Activated CD4-positive, alpha-beta T cell treated with anti-CD3 and anti-CD28 coated beads, Interleukin-2, amount 10 ng/mL, durations not matched to agents 24 days and 14 days (primary cell): ENCODE measurements at regions not wholly inside any gene's neighbourhood (a gene's known extent, or its start where the extent isn't known, plus 50 kb on each side); places are given as distances from the start of the nearest gene placed in this dataset.

ENCODE experiments used
- DNase-seq: peaks from one replicate; pipeline ENCODE4 v3.0.0; 2022
- H3K27ac Mint-ChIP-seq: one replicate; pipeline ENCODE4 v1.8.0; 2022; ENCODE audit warnings: mild to moderate bottlenecking, mixed read lengths
- H3K27me3 Mint-ChIP-seq: one replicate; pipeline ENCODE4 v1.8.0; 2022; ENCODE audit warnings: mixed read lengths
- H3K36me3 Mint-ChIP-seq: one replicate; pipeline ENCODE4 v1.8.0; 2022; ENCODE audit warnings: low read depth, mild to moderate bottlenecking, mixed read lengths
- H3K4me1 Mint-ChIP-seq: one replicate; pipeline ENCODE4 v1.8.0; 2021; ENCODE audit warnings: mixed read lengths
- H3K4me3 Mint-ChIP-seq: one replicate; pipeline ENCODE4 v1.8.0; 2022; ENCODE audit warnings: mild to moderate bottlenecking, moderate library complexity, mixed read lengths
- H3K9me3 Mint-ChIP-seq: one replicate; pipeline ENCODE4 v1.8.0; 2021; ENCODE audit warnings: mixed read lengths
- intact Hi-C: fragments of 100-400 bp; cut with micrococcal nuclease; formaldehyde crosslinking; loops from one replicate; pipeline ENCODE4 v1.15.1; 2023

GRCh38 chr1:82600314-82600713 lies 799.6 kb downstream of the ADGRL2 start:
- intact Hi-C loops: no loop called here
- H3K9me3 Mint-ChIP-seq: no peaks in the 10 kb centered on the region
- peaks cover 4% of the 10 kb centered on the region for H3K4me1 Mint-ChIP-seq
- no peaks in the 10 kb centered on the region for H3K27me3 Mint-ChIP-seq
- no peak overlapping the region for H3K4me3 Mint-ChIP-seq
- DNase-seq: no peak
- H3K36me3 Mint-ChIP-seq: no peaks in the 10 kb centered on the region
- no peak overlapping the region for H3K27ac Mint-ChIP-seq

GRCh38 chr1:82598812-82599211 lies 798.1 kb downstream of the ADGRL2 start:
- DNase-seq: no peak
- Mint-ChIP-seq H3K27ac (no peak overlapping the region), H3K4me1 (peaks cover 4% of the 10 kb centered on the region), H3K9me3 (no peaks in the 10 kb centered on the region), H3K36me3 (no peaks in the 10 kb centered on the region), H3K27me3 (no peaks in the 10 kb centered on the region), H3K4me3 (no peak overlapping the region)
- intact Hi-C loops: no loop called here

GRCh38 chr1:82598337-82598736 lies 797.6 kb downstream of the ADGRL2 start:
- Mint-ChIP-seq H3K36me3 (no peaks in the 10 kb centered on the region), H3K4me3 (no peak overlapping the region), H3K27ac (no peak overlapping the region), H3K9me3 (no peaks in the 10 kb centered on the region), H3K4me1 (peaks cover 4% of the 10 kb centered on the region), H3K27me3 (no peaks in the 10 kb centered on the region)
- no peak for DNase-seq
- intact Hi-C loops: no loop called here

GRCh38 chr1:82597649-82598048 lies 796.9 kb downstream of the ADGRL2 start:
- DNase-seq: no peak
- intact Hi-C loops: no loop called here
- Mint-ChIP-seq H3K27me3 (no peaks in the 10 kb centered on the region), H3K4me3 (no peak overlapping the region), H3K27ac (no peak overlapping the region), H3K9me3 (no peaks in the 10 kb centered on the region), H3K36me3 (no peaks in the 10 kb centered on the region), H3K4me1 (peaks cover 4% of the 10 kb centered on the region)

- Mint-ChIP-seq H3K4me1 (peaks cover 4% of the 10 kb centered on the region), H3K9me3 (no peaks in the 10 kb centered on the region), H3K36me3 (no peaks in the 10 kb centered on the region), H3K27me3 (no peaks in the 10 kb centered on the region), H3K4me3 (no peak overlapping the region), H3K27ac (no peak overlapping the region)
- no peak for DNase-seq
- intact Hi-C loops: no loop called here
Measured at GRCh38 chr1:82597141-82597540, 796.4 kb downstream of the ADGRL2 start.

GRCh38 chr1:82593561-82593960 lies 792.8 kb downstream of the ADGRL2 start:
- no peak for DNase-seq
- H3K27ac Mint-ChIP-seq: no peak overlapping the region
- H3K27me3 Mint-ChIP-seq: no peaks in the 10 kb centered on the region
- no peaks in the 10 kb centered on the region for H3K9me3 Mint-ChIP-seq
- H3K4me3 Mint-ChIP-seq: no peak overlapping the region
- intact Hi-C loops: no loop called here
- no peaks in the 10 kb centered on the region for H3K4me1 Mint-ChIP-seq
- no peaks in the 10 kb centered on the region for H3K36me3 Mint-ChIP-seq

- no peaks in the 10 kb centered on the region for H3K4me1 Mint-ChIP-seq
- H3K36me3 Mint-ChIP-seq: no peaks in the 10 kb centered on the region
- intact Hi-C loops: no loop called here
- H3K4me3 Mint-ChIP-seq: no peak overlapping the region
- no peaks in the 10 kb centered on the region for H3K9me3 Mint-ChIP-seq
- H3K27ac Mint-ChIP-seq: no peak overlapping the region
- DNase-seq: no peak
- no peaks in the 10 kb centered on the region for H3K27me3 Mint-ChIP-seq
Measured at GRCh38 chr1:82589588-82589987, 788.9 kb downstream of the ADGRL2 start.

- H3K27me3 Mint-ChIP-seq: no peaks in the 10 kb centered on the region
- no peaks in the 10 kb centered on the region for H3K4me1 Mint-ChIP-seq
- H3K9me3 Mint-ChIP-seq: no peaks in the 10 kb centered on the region
- DNase-seq: no peak
- H3K4me3 Mint-ChIP-seq: no peak overlapping the region
- intact Hi-C loops: no loop called here
- no peak overlapping the region for H3K27ac Mint-ChIP-seq
- no peaks in the 10 kb centered on the region for H3K36me3 Mint-ChIP-seq
Measured at GRCh38 chr1:82587371-82587770, 786.6 kb downstream of the ADGRL2 start.

- H3K27me3 Mint-ChIP-seq: no peaks in the 10 kb centered on the region
- H3K36me3 Mint-ChIP-seq: no peaks in the 10 kb centered on the region
- H3K4me1 Mint-ChIP-seq: no peaks in the 10 kb centered on the region
- no peak overlapping the region for H3K4me3 Mint-ChIP-seq
- intact Hi-C loops: no loop called here
- DNase-seq: no peak
- no peaks in the 10 kb centered on the region for H3K9me3 Mint-ChIP-seq
- H3K27ac Mint-ChIP-seq: no peak overlapping the region
Measured at GRCh38 chr1:82586473-82586872, 785.7 kb downstream of the ADGRL2 start.

GRCh38 chr1:82582347-82582746 lies 781.6 kb downstream of the ADGRL2 start:
- no peak overlapping the region for H3K27ac Mint-ChIP-seq
- no peaks in the 10 kb centered on the region for H3K27me3 Mint-ChIP-seq
- no peaks in the 10 kb centered on the region for H3K9me3 Mint-ChIP-seq
- H3K36me3 Mint-ChIP-seq: no peaks in the 10 kb centered on the region
- H3K4me3 Mint-ChIP-seq: no peak overlapping the region
- no peak for DNase-seq
- H3K4me1 Mint-ChIP-seq: no peaks in the 10 kb centered on the region
- intact Hi-C loops: no loop called here

- no peaks in the 10 kb centered on the region for H3K4me1 Mint-ChIP-seq
- intact Hi-C loops: no loop called here
- H3K36me3 Mint-ChIP-seq: no peaks in the 10 kb centered on the region
- no peak overlapping the region for H3K27ac Mint-ChIP-seq
- no peaks in the 10 kb centered on the region for H3K27me3 Mint-ChIP-seq
- no peak overlapping the region for H3K4me3 Mint-ChIP-seq
- H3K9me3 Mint-ChIP-seq: no peaks in the 10 kb centered on the region
- no peak for DNase-seq
Measured at GRCh38 chr1:82578086-82578726, 777.5 kb downstream of the ADGRL2 start.

- Mint-ChIP-seq H3K36me3 (no peaks in the 10 kb centered on the region), H3K4me3 (no peak overlapping the region), H3K27ac (no peak overlapping the region), H3K4me1 (no peaks in the 10 kb centered on the region), H3K9me3 (peaks cover 4% of the 10 kb centered on the region), H3K27me3 (no peaks in the 10 kb centered on the region)
- DNase-seq: no peak
- intact Hi-C loops: no loop called here
Measured at GRCh38 chr1:82567348-82567747, 766.6 kb downstream of the ADGRL2 start.

- Mint-ChIP-seq H3K9me3 (peaks cover 4% of the 10 kb centered on the region), H3K36me3 (no peaks in the 10 kb centered on the region), H3K4me3 (no peak overlapping the region), H3K4me1 (no peaks in the 10 kb centered on the region), H3K27me3 (no peaks in the 10 kb centered on the region), H3K27ac (no peak overlapping the region)
- intact Hi-C loops: no loop called here
- no peak for DNase-seq
Measured at GRCh38 chr1:82565546-82565945, 764.8 kb downstream of the ADGRL2 start.

GRCh38 chr1:82565146-82565545 lies 764.4 kb downstream of the ADGRL2 start:
- no peaks in the 10 kb centered on the region for H3K36me3 Mint-ChIP-seq
- no peak for DNase-seq
- H3K27me3 Mint-ChIP-seq: no peaks in the 10 kb centered on the region
- no peaks in the 10 kb centered on the region for H3K4me1 Mint-ChIP-seq
- peaks cover 3% of the 10 kb centered on the region for H3K9me3 Mint-ChIP-seq
- intact Hi-C loops: no loop called here
- H3K4me3 Mint-ChIP-seq: no peak overlapping the region
- H3K27ac Mint-ChIP-seq: no peak overlapping the region

GRCh38 chr1:82564333-82564732 lies 763.6 kb downstream of the ADGRL2 start:
- H3K4me3 Mint-ChIP-seq: no peak overlapping the region
- intact Hi-C loops: no loop called here
- no peaks in the 10 kb centered on the region for H3K9me3 Mint-ChIP-seq
- DNase-seq: no peak
- no peaks in the 10 kb centered on the region for H3K36me3 Mint-ChIP-seq
- H3K27ac Mint-ChIP-seq: no peak overlapping the region
- no peaks in the 10 kb centered on the region for H3K27me3 Mint-ChIP-seq
- H3K4me1 Mint-ChIP-seq: no peaks in the 10 kb centered on the region
